ENCODE measurements at regions not wholly inside any gene's neighbourhood (a gene's known extent, or its start where the extent isn't known, plus 50 kb on each side); places are given as distances from the start of the nearest gene placed in this dataset.

- Histone ChIP-seq H3K9me3 (ENCODE audit: low read length) (no peaks in the 10 kb centered on the region), H3K27me3 (ENCODE audit: insufficient read depth, low read depth, low read length) (no peaks in the 10 kb centered on the region), H2AFZ (ENCODE audit: low read depth, low read length) (no peak overlapping the region), H3K27ac (ENCODE audit: low read length) (no peak overlapping the region), H3F3A (ENCODE audit: insufficient read depth, low read length, poor library complexity, severe bottlenecking) (no peaks in the 10 kb centered on the region), H3K9ac (ENCODE audit: low read length) (no peak overlapping the region), H3K36me3 (ENCODE audit: insufficient read depth, low read length) (no peaks in the 10 kb centered on the region), H3K79me2 (replicated peaks; ENCODE audit: insufficient read depth, low read length) (no peaks in the 10 kb centered on the region), H3K9me2 (ENCODE audit: insufficient read depth, low read length) (no peaks in the 10 kb centered on the region), H3K4me3 (ENCODE audit: low read length) (no peak overlapping the region), H4K20me1 (ENCODE audit: insufficient read depth) (no peaks in the 10 kb centered on the region), H3K4me2 (ENCODE audit: low read length) (no peak overlapping the region)
- TF ChIP-seq RAD21 (conservative IDR thresholded peaks at IDR 0.05) (no peak), EZH2 (IDR thresholded peaks at IDR 0.05; ENCODE audit: borderline replicate concordance, insufficient read depth, low read length, poor library complexity, severe bottlenecking) (no peak), POLR2AphosphoS5 (IDR thresholded peaks at IDR 0.05) (no peak), MXI1 (conservative IDR thresholded peaks at IDR 0.05; ENCODE audit: poor library complexity, severe bottlenecking) (no peak), REST (IDR thresholded peaks at IDR 0.05; ENCODE audit: borderline replicate concordance) (no peak), SMC3 (conservative IDR thresholded peaks at IDR 0.05; ENCODE audit: poor library complexity) (no peak), EP300 (conservative IDR thresholded peaks at IDR 0.05; ENCODE audit: poor library complexity, severe bottlenecking) (no peak), TAF1 (IDR thresholded peaks at IDR 0.05; ENCODE audit: low read depth) (no peak)
- TF ChIP-seq, protein P1, sequence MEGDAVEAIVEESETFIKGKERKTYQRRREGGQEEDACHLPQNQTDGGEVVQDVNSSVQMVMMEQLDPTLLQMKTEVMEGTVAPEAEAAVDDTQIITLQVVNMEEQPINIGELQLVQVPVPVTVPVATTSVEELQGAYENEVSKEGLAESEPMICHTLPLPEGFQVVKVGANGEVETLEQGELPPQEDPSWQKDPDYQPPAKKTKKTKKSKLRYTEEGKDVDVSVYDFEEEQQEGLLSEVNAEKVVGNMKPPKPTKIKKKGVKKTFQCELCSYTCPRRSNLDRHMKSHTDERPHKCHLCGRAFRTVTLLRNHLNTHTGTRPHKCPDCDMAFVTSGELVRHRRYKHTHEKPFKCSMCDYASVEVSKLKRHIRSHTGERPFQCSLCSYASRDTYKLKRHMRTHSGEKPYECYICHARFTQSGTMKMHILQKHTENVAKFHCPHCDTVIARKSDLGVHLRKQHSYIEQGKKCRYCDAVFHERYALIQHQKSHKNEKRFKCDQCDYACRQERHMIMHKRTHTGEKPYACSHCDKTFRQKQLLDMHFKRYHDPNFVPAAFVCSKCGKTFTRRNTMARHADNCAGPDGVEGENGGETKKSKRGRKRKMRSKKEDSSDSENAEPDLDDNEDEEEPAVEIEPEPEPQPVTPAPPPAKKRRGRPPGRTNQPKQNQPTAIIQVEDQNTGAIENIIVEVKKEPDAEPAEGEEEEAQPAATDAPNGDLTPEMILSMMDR (IDR thresholded peaks at IDR 0.05; ENCODE audit: poor library complexity, severe bottlenecking), result no peak
These were observed 71.6 kb downstream of the BBS10 start for GRCh38 chr12:76276499-76277151.

DNA sequence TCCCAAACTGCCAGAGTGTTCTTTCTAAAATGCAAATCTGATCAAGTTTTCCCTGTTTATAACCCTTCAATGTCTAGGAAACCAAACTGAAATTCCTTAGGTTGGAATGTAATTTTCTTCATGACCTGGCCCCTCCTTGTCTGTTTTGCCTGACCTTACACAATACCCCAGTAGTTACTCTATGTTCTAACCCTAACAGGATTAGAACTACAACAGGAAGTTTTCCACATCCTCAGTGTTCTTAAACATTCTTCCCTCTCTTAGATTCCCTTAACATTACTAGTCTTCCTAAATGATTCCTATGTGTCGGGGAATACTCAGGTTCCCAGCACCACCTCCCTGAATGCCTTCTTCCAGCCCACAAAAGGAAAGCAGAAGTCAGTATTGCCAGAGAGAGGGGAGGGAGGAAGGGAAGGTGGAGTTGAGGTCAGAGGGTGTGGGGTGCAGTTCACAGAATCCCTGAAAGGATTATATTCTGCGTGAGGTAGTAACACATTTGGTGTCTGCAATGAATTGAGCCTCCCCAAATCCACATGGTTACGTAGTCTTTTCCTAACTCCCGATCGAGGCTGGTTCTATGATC lies 72.6 kb downstream of the BBS10 start:
- H3K27ac ChIP-seq (ENCODE audit: low read length), result no peak overlapping the region
- H3F3A ChIP-seq (ENCODE audit: insufficient read depth, low read length, poor library complexity, severe bottlenecking), result no peaks in the 10 kb centered on the region
- H3K27me3 ChIP-seq (ENCODE audit: insufficient read depth, low read depth, low read length), result no peaks in the 10 kb centered on the region
- H3K9ac ChIP-seq (ENCODE audit: low read length), result no peak overlapping the region
- no peaks in the 10 kb centered on the region for H3K36me3 ChIP-seq (ENCODE audit: insufficient read depth, low read length)
- no peaks in the 10 kb centered on the region for H4K20me1 ChIP-seq (ENCODE audit: insufficient read depth)
- no peaks in the 10 kb centered on the region for H3K79me2 ChIP-seq (replicated peaks; ENCODE audit: insufficient read depth, low read length)
- no peaks in the 10 kb centered on the region for H3K9me2 ChIP-seq (ENCODE audit: insufficient read depth, low read length)
- H3K4me3 ChIP-seq (ENCODE audit: low read length), result no peak overlapping the region
- no peak for TF ChIP-seq RAD21 (conservative IDR thresholded peaks at IDR 0.05)
- TF ChIP-seq EP300 (conservative IDR thresholded peaks at IDR 0.05; ENCODE audit: poor library complexity, severe bottlenecking), result no peak
- TF ChIP-seq TAF1 (IDR thresholded peaks at IDR 0.05; ENCODE audit: low read depth), result no peak
- TF ChIP-seq MXI1 (conservative IDR thresholded peaks at IDR 0.05; ENCODE audit: poor library complexity, severe bottlenecking), result no peak
- TF ChIP-seq, protein P1 (IDR thresholded peaks at IDR 0.05; ENCODE audit: poor library complexity, severe bottlenecking), result no peak
- no peak for TF ChIP-seq SMC3 (conservative IDR thresholded peaks at IDR 0.05; ENCODE audit: poor library complexity)
- TF ChIP-seq POLR2AphosphoS5 (IDR thresholded peaks at IDR 0.05), result no peak
- no peak for TF ChIP-seq EZH2 (IDR thresholded peaks at IDR 0.05; ENCODE audit: borderline replicate concordance, insufficient read depth, low read length, poor library complexity, severe bottlenecking)
- no peak for TF ChIP-seq REST (IDR thresholded peaks at IDR 0.05; ENCODE audit: borderline replicate concordance)
- H3K4me2 ChIP-seq (ENCODE audit: low read length), result no peak overlapping the region
- no peak overlapping the region for H2AFZ ChIP-seq (ENCODE audit: low read depth, low read length)
- H3K9me3 ChIP-seq (ENCODE audit: low read length), result no peaks in the 10 kb centered on the region

All from neural cell (in vitro differentiated cells).